GM18867 (cell line): ENCODE measurements at regions not wholly inside any gene's neighbourhood (a gene's known extent, or its start where the extent isn't known, plus 50 kb on each side); places are given as distances from the start of the nearest gene placed in this dataset.
A peak's percentile ranks its signal among the peaks of the same experiment; 100 is the strongest.

Experiments used
- ATAC-seq: cut with Tn5 transposase; IDR thresholded peaks from one replicate; pipeline ENCODE4 v1.9.1; 2021; ENCODE audit warnings: mild to moderate bottlenecking, moderate library complexity; ENCODE audit not compliant: unreplicated experiment

DNA sequence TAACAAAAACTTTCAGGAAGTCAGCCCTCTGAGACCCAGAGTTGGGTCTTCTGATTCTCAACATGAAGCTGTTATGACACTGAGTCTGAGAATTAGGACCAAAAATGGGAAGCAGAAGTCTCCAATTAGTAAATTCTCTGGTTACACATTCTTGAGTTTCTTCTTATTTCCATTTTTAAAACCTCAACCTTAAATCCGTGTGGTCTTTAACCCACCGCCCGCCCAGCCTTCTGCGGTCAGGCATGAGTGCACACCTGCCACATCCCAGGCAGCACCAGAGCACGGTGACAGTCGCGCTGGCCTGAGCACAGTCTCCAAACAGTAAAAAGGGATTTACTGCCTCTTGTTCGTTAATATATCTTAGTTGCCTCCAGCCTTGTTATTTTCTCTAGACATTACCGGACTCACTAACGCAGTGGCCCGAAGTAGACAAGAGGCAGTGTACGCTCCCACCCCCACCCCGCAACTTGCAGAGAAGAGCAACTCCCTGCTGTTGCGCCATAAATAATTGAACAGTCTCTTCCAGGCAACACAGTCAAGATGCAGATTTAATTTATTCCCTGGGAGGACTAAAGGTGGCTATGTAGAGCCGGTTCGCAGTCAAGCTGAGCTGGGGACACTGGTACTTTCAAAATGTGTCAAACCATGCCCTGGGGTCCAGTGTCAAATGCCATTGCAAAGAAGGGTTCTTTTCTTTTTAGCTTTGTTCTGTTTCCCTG is 147.0 kb upstream of the CELF2 start:
- ATAC-seq: peak; percentile 36

GRCh38 chr10:10871352-10871751 is 146.3 kb upstream of the CELF2 start:
- no peak for ATAC-seq

DNA sequence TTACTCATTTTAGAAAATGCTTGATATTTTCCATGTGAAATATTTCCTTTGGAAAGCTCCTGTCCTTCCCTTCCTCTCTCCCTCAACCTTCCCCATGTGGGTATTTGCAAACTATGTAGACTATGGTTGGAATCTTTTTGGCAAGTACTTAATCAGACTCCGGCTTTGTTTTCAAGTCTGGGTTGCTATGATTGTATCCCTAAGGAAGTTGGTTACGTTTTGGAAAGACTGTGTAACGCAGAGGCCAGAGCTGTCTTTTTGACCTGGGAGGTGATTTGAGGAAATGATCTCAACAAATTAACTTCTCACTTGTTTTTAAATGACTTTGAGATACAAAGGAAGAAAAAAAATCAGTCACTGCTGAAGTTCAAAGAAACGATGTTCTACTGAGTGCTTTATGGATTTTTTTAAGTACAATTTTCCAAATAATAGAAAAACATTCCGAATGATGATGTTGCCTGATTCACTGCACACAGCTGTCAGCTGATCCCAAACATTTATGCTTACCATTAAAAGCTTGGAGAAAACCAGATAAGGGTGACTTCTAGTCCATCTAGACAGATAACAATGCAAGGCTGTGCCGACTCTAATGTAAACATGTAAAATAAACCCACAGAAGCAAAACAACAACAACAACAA is 145.5 kb upstream of the CELF2 start:
- ATAC-seq: no peak

DNA sequence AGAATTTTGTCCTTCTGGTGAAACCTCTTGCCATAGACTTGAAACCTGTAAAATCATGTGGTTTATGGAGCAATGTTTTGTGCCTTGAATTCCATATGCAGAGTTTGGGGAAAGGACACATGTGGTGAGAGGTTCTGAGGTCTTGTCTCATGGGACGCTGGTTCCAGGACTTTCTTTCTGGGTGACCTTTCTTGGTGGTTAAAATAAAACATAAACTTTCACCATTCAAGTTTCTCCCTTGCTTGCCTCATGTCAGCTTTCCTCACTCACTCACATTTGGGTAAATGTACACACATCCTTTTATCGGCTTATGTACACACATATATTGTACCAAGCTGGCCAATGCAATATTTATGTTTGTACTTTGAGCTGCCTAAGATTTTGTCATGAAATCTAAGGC is 144.9 kb upstream of the CELF2 start:
- ATAC-seq: no peak

GRCh38 chr10:10873289-10873688 is 144.4 kb upstream of the CELF2 start:
- ATAC-seq: no peak

DNA sequence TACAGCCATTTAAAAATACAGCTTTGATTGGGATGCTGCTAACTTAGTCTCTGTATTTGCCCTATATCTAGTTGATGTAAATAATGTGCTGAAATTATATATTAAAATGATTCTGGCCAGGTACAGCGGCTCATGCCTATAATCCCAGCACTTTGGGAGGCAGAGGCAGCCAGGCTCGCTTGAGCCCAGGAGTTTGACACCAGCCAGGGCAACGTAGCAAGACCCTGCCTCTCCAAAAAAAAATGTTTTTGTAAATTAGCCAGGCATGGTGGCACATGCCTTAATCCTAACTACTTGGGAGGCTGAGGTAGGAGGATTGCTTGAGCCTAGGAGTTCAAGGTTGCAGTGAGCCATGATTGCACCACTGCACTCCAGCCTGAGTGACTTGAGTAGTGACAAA is 143.8 kb upstream of the CELF2 start:
- no peak for ATAC-seq

- ATAC-seq: no peak
Observed at GRCh38 chr10:10878963-10879362, 138.7 kb upstream of the CELF2 start.

- no peak for ATAC-seq
Observed at GRCh38 chr10:10881117-10881813, 136.4 kb upstream of the CELF2 start.

DNA sequence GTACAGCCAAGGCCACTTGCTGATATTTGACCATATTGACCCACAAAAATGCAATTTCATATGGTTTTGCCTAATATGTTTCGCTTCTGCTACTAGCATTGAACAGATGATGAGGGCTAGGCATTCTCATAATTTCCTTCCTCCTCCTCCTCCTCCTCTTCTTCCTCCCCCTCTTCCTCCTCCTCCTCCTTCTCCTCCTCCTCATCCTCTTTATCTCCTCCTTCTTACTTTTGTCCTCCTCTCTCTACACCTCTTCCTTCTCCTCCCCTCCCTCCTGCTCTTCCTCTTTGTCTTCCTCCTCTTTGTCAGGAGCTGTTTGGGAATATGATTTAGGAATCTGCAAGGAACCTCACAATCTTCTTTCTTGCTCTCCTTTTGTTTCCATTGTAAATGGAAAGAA is 133.9 kb upstream of the CELF2 start:
- no peak for ATAC-seq

DNA sequence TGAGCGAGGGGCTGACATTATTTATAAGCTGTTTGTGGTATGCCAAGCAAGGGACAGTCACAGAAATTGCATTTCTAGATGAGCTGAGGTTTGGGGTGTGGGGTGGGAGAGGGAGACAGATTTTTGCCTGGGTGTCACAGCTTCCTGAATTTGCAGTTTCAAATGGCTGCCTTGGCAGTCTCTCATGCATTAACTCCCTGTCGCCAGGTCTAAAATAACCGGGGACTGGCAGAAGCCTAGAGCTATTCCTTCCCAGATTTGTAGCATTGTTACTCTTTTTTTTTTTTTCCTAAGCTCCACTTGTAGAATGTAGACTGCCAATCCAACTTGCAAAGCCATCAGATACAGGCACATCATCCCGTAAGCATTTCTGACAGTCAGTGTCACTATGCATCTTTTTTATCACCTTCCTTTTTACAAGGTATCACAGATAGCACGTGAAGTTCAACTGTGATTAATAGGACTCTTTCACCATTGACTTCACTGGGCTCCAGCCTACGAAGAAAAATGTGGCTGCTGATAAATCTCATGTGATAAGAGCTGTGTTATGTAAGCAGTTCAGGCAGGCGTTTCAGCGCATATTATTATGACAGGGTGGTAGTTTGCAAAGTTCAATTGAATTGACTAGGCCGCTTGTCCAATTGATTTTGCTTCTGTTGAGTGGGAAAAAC is 130.7 kb upstream of the CELF2 start:
- no peak for ATAC-seq

- no peak for ATAC-seq
Observed at GRCh38 chr10:10891124-10892082, 126.3 kb upstream of the CELF2 start.

DNA sequence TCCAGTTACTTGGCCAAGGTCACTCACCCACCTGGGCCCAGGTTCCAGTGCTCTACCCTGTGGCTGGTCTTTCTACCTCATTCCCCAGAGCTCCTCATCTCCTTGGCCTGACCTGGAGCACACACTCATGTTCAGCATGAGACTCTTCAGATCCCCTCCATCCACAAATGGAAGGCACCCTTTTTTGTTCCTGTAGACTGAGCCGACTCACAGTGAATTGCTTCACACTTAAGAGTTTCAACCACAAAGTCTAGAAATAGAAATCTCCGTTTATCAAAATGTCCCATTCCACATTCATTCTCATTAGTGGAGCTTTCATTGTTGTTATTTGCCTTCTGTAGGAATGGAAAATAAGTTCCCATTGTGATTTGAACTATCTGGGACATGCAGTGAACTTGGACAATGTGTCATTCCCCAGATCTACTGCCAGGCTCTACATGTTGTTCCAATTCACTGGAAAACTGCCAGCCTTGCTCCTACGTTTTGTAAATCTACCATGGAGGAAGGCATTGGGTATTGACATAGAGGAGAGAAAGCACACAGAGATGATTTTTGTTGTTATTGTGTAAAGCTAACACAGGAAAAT is 125.3 kb upstream of the CELF2 start:
- no peak for ATAC-seq

- ATAC-seq: no peak
Observed at GRCh38 chr10:10897400-10897799, 120.3 kb upstream of the CELF2 start.

- no peak for ATAC-seq
Observed at GRCh38 chr10:10901906-10902305, 115.8 kb upstream of the CELF2 start.

- no peak for ATAC-seq
Observed at GRCh38 chr10:10902951-10903350, 114.7 kb upstream of the CELF2 start.

- no peak for ATAC-seq
Observed at GRCh38 chr10:10903620-10904019, 114.1 kb upstream of the CELF2 start.

DNA sequence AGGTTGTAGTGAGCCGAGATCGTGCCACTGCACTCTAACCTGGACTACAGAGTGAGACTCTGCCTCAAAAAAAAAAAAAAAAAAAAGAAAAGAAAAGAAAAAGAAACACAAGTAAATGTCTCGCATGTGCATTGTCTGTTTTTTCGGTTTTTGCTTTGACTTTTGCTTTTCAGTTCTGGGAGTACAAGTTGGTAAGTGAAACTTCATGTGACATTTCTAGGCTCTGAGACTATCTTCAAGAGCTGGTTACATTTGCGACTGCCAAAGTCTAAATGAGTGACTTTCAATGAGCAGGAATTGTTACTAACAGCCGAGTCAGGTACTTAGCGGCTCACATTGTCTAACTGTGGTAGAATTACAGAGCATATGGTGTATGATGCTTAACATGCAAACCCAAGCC is 107.0 kb upstream of the CELF2 start:
- ATAC-seq: no peak

- no peak for ATAC-seq
Observed at GRCh38 chr10:10911035-10911434, 106.6 kb upstream of the CELF2 start.

GRCh38 chr10:10911471-10911921 is 106.2 kb upstream of the CELF2 start:
- ATAC-seq: no peak

DNA sequence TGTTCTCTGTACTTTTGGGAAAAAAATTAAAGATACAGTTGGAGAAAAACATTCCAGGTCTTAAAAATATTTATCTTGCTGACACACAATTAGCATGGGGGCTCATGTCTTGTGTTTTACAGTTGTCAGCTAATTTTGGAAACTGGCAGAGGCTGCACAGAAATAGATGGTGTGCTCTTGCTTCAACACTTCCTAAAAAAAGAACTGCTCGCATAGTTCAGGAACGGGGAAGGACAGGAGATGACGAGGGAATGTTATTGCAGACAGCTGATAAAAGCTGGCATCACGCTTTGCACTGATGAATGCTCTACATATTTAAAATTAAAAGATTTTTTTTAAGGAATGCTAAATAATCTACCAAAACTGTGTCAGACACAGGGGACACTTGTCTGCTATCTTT is 103.5 kb upstream of the CELF2 start:
- ATAC-seq: no peak
